NCI-H524 (cell line): ENCODE measurements at regions not wholly inside any gene's neighbourhood (a gene's known extent, or its start where the extent isn't known, plus 50 kb on each side); places are given as distances from the start of the nearest gene placed in this dataset.
"Not testable (repeated sequence)": the region's sequence is repeated elsewhere in the genome, so short reads cannot be mapped to it uniquely, and the experiment has no call there.

Experiments used
- DNase-seq, 2 experiments: peaks; one replicate each; lab custom pipeline; 2025; lab: John Stamatoyannopoulos, UW

DNA sequence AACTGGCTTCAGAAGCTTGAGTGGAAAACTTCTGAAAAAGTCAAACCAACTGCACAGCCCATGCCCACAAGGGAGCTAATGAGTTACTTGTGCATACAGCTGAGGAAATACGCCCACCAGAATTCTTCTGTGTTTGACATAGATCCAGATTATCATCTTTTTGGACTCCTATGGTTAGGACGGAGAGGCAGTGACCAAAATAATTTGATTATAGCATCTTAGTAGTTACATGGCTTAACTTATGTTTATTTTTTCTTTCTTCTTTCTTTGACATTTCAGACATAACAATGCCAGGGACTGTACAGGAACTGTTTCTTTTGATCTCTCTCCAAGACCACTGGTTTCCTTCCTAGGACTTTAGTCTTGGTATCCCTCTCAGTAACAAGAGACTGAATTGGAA lies 246.1 kb upstream of the RASGRP1 start:
- no peak for DNase-seq

DNA sequence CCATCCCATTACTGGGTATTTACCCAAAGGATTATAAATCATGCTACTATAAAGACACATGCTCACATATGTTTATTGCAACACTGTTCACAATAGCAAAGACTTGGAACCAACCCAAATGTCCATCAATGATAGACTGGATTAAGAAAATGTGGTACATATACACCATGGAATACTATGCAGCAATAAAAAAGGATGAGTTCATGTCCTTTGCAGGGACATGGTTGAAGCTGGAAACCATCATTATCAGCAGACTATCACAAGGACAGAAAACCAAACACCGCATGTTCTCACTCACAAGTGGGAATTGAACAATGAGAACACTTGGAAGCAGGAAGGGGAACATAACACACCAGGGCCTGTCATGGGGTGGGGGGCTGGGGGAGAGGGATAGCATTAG lies 249.6 kb upstream of the RASGRP1 start:
- not testable (repeated sequence) for DNase-seq

DNA sequence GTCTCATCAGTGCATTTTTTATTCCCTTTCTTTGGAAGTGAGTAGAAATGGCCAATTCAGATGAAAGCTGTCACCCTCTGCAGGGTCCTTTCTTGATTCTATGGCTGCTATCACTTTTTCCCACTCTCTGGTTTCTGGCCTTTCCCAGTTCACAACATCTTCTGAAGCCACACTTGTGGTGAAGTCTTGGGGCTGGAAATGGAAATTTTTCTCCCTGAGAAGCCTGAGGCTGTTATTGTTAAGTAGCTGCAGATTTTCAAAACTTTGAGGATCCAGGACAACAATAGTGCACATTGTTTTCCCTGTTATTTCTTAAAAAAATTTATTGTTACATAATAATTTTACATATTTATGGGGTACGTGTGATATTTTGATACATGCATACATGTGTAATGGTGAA lies 250.3 kb upstream of the RASGRP1 start:
- no peak for DNase-seq

DNA sequence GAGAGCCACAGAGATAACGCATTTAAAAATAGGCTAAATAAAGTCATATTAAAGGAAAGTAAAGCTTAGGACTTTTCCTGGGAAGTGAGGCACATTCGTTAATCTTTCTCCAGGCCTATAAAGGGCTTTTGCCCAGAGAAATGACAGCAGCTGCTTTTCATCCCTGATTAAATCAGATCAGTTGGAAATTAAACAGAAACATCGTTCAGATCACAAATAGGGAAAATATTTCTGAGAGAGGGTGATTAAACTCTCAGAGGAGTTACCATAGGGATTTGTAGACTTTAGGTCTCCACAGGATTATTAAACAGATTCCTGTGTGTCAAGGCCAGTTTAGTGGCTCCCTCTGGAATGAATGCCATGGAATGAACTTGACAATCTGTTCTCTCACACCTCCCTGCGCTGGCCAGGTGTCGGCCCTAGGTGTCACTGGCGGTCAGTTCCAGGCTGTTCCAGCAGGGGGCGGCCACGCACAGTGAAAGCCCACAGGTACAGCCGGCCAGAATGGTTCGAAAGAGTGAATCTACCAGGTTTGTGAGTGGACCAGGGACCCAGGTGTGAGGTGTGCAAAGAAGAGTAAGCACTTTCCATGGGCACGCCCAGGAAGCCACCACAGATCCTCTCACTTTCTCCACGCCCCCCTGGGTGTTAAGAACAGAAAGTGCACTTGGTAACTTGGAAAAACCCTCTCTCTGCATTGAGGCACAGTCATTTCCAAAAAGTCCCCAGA lies 253.0 kb upstream of the RASGRP1 start:
- DNase-seq = peak; percentile 82 to 93

DNA sequence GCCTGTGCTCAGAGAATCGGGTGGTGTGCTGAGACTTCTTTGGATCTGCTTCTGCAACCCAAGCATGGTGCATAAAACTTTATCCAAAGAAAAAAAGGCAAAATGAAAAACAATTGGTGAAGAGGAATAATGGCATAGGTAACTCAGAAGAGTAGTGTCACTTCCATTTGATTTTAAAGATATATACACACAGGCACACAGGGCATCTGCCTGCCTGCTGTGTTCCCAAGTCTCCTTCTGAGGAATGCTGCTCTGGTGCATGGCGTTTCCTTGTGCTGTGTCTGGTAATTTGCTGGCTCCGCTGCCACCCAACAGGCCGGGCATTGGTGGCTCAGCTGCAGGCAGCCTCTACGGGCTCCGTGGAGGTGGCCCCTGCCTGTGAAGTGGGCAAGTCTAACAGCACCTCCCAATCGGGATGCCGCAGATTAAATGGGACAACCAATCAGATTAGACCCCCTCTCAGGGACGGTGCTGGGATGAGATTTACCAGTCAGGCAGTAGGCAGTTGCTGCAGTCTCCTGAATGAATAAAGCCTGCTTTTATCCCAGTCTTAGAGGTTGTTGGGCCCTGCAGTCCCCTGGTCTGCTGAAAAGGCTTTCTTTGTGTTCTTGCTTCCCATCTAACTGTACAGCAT lies 253.7 kb upstream of the RASGRP1 start:
- no peak for DNase-seq

DNA sequence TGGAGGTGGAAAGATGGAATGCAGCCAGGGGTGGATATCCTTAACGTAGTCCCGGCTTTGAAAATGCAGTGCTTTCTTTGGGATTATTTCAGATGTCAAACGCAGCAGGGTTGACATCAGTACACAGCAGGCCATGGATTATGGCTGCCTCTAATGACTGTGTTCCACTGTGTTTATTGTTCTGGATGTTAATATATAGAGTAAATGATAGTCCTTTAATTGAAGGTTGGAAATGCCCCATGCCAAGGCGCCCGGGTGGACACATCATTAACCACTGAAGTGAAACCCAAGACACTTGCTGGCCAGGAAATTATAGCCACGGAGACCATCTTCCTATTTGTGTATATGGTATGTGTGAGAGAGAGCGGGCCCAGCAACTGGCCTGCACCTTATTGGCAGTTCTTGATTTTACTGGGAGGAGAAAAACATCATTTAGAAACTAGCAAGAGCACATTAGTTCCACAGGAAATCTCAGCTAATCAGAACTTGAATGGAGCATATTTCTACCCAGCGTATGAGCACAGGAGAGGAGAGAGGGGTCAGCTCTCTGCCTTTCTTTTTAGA lies 254.9 kb upstream of the RASGRP1 start:
- no peak for DNase-seq

DNA sequence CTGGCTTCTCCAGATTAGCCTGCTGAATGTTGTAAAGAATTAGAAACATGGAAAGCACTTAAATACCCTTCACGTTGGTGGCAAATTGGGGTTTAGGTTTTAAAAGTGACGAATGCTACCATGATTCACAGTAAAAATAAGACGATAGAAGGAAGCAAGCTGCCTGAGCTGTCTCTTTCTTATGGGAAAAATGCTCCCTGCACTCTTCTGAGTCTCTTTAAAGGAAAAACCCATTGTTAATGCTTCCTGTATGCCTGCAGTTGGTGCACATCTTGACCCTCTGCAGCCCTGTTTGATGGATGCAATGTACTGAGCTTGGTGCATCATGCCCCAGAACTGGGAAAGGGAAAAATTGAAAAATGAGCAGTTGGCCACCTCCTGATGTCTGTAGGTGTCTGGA lies 258.6 kb upstream of the RASGRP1 start:
- no peak for DNase-seq

DNA sequence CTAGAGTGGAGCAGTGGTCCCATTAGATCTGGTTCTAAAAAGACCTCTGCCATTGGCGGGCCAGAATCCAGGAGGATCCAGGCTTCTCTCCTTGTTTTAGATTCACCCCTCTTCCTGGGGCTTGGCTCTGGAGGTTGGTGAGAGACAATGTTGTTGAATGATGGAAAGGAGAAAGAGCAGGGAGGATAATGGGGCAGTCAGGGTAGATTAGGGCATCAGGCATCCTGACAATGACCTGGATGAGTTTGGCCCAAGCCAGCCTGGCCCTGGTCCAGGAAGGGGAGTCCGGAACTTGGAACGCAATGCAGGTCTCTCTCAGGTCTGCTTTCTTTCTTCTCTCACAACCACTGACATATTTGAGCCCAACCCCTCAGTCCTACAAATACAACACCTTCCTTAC lies 260.1 kb upstream of the RASGRP1 start:
- DNase-seq = no peak

DNA sequence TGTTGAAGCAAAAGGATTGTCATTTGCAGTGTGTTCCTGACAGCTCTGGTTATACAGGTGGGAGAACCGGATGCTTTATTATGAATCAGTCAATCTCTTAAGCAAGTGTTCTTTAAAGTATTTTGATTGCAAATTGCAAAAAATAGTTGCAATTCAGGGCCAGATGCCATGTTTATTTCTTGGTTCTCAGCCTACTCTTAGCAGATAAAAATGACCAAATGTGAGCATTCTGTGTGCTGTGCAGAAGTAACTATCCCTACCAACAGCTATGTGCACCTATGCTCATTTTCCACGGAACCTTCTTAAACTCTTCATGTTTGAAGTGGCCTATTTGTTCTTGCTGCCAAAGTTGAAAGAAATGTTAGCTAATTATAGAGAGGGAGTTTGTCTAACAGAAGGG lies 262.3 kb upstream of the RASGRP1 start:
- no peak for DNase-seq

DNA sequence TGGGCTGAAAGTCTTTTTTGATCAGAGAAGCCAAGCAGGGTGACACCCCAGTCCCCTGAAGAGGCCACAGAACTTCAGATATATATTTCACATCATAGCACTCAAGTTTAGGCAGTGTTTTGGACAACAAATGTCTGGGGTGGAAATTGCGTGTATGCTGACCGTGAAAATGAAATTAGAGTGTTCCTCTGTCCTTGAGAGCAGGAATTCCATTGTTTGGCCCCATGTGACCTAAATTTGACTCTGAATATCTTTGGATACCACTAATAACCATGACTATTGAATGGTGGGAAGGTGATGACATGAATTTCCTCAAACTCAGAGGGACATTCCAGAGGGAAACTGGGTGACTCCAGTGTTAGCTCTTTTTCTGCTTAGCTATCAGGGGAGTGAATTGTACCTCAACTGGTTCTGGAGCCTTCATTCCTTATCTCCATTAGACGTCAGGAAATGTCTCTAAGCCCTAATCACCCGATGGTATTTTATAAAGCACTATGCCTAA lies 263.5 kb upstream of the RASGRP1 start:
- no peak for DNase-seq

DNA sequence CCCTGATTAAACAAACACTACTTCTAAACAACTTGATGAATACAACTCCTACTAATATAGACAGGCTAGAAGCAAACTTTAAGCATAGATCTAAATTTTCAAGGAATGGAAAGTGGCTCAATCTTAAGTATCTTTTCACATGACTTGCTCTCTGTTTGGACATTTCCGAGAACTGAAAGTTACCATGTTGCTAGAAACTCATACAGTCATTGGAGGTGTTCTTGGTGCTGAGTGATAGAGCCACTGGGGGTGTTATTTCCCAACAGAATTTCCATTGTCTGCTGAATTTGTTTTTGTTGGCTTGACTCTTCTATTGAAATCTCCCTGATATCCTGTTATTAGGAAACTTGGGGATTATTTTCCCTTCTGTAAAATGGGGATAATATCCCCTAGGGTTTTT lies 264.5 kb upstream of the RASGRP1 start:
- no peak for DNase-seq

DNA sequence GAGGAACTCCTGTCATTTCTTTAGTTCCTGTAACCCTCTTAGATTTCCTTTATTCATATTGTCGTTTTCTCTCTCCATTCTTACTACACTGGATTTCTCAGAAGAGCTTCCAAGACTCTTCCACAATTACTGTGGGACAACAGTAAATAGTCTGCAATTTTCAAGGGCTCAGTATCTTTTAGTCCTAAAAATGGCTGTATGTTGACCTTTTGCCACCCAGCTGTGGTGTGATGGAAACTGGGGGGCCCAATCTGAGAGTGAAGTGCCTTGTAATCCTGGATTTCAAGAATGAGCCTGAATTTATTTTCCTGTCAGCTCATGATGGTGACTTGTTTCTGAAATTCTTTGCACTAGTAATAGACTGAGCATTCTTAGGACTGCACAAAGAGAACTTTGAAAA lies 277.6 kb upstream of the RASGRP1 start:
- DNase-seq = no peak

DNA sequence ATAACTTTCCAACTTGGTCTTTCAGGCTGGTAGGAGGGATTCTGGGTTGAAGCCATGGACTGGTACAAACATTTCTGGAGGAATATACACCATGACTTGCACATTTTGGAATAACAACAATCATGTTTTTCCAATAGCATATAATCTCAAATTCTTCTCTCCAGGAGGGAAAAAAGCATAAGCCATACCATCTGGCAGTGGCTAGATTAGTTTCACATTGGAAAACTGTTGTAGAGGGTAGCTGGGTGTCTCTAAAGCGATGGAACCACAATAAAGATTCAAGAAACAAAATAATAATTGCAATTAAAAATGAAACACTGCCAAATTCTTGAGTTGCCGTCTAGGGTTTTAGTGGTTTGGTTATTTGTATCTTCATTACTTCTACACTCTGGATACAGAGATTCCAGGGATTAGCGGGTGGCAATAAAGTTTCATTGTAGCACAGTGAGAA lies 278.5 kb upstream of the RASGRP1 start:
- DNase-seq = peak in 1 of 2 experiments; percentile 48

DNA sequence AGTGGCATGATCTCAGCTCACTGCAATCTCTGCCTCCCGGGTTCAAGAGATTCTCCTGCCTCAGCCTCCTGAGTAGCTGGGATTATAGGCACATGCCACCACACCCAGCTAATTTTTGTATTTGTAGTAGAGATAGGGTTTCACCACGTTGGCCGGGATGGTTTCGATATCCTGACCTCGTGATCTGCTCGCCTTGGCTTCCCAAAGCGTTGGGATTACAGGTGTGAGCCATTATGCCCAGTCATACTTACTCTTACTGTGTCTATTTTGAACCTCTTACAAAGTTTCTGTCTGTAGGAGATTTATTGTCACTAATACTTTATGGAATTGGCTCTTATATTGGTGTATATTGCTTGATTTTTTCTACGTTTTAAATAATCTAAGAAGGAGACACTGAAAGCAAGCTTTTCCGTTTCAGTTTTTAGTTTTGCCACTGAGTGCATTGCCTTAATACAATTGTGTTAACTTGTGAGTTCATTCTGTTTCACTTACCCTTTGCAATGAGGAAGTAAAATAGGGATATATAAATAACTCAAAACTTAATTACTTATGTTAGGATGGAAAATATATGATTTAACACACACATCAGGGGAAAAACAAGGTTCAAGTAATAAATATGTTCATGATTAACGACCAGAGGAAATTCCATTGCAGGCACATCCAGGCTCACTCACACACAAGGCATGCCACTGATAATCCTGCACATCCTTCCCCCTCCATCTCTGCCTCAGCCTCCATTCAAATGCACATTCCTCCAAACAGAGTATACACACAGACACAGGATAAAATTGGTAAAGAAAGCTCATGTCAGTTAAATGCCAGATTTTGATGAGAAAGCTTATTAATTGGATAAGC lies 279.3 kb upstream of the RASGRP1 start:
- DNase-seq = no peak

DNA sequence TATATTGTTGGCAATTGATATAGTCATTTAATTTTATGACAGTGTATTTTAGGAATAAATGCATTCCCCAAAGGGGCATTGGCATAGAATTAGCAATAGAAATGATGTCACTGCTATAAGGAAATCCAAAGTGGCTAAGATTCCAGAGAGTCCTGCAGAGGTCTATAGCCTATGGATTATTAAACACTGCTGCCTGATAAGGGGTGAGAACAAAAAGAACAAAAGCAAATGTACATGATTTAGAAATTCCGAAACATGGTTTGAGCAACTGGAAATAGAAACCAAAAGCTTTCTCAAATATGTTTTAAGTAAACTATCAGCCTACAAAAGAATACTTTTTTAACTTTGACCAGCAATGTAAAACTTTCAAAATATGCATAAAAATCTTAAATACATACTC lies 280.1 kb upstream of the RASGRP1 start:
- DNase-seq = no peak

DNA sequence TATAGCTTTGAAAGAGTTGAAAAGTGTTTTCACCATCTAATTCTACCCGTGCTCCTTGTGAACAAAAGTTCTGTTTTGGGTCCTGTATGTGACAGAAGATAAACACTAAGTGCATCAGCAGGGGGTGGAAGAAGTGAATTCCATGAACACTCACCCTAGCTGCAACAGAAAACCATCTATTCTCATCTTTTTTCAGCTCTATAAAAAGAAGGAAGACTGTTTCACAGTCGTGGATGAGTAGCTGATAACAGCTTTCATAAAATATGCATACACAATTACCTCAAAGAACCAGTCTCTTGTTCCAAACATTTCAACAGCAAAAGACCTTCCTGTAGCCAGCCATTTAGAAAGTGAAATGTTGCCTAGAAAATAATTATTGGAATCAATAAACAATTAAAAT lies 281.7 kb upstream of the RASGRP1 start:
- DNase-seq = no peak

DNA sequence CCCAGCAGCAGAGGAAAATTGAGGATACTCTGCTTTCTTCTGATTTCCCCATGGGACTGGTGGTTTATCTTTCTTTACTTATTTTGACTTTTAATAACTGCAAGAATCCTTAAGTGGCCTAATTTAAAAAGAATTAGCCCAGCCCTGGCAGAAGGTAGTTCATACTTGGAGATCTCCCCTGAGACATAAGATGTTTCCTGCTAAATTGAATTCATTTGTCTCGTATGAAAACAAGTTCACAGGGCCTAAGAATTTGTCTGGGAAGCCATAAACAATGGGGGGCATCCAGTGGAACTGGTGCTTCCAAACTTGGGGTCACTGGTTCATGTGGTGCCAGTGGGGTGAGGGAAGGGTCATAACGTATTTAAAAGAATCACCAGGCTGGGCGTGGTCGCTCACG lies 283.1 kb upstream of the RASGRP1 start:
- peak in 1 of 2 experiments; percentile 58 for DNase-seq

DNA sequence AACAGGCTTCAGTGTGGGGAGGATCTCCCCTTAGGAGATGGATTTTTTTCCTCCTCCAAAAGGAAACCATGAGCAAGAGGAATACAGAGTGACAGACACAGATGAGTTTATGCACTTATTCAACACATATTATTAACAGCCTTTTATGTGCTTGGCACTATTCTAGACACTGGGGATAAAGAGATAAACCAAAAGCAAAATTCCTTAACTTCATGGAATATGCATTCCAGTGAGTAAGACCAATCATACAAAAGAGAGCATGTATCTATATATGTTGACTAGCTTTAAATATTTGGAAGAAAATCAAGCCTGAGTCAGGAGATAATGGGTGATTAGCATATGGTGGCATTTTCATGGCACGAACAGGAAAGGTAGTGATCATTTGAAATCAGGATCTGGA lies 284.4 kb upstream of the RASGRP1 start:
- no peak for DNase-seq

DNA sequence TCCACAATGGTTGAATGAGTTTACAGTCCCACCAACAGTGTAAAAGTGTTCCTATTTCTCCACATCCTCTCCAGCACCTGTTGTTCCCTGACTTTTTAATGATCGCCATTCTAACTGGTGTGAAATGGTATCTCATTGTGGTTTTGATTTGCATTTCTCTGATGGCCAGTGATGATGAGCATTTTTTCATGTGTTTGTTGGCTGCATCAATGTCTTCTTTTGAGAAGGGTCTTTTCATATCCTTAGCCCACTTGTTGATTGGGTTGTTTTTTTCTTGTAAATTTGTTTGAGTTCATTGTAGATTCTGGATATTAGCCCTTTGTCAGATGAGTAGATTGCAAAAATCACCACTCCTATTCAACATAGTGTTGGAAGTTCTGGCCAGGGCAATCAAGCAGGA lies 287.6 kb upstream of the RASGRP1 start:
- DNase-seq = not testable (repeated sequence)

DNA sequence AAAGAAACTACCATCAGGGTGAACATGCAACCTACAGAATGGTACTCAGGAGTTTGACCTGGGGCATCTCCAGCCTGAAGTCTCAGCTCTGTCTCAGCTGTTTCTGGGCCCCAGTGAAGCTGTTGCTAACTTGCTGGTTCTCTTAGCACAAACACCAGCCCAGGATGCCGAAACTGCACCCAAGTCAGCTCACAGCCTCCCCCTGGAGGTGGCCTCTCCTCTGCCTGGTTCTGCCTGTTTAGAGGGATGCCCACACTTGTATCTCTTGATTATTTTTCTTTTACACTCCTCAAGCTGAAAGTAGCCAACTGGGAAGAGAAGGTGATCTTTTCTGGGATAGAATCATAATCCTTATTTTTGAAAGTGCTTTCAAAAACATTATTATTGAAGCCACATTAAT lies 289.0 kb upstream of the RASGRP1 start:
- DNase-seq = no peak

DNA sequence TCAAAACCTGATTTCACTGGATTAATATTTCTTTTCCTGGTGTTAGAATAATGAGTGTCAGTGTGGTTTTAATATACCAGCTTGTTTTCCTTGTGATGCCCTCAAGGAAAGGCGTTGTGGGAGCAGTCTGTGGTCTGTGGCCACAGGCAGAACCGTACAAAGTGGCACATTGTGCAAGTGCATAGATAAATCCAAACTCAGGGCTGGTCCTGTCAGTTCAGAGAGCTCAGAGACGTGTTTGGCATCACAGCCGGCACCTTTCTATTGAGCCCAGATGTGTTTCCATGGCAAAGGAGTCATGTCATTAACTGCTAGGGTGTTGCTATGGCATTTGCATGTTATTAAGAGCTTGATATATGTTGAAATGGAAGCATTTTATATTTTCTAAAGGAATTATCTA lies 289.9 kb upstream of the RASGRP1 start:
- DNase-seq = no peak

DNA sequence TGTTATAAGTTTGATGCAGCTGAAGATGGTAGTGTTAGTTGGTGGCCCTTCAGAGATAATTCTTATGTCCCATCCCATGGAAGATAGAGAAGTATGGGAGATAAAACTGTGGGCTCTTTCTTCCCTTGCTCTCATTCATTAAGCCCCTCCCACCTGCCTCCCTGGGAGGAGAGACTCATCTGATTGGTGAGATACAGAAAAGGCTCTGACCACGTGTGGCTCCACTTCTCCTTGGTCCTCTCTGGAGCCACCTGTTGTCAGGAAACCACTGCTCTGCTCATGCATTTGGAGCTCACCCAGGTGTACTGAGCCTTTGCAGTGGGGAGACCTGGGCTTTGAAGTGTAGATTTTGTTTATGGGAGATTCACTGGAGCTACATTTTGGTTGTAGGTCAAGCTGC lies 293.2 kb upstream of the RASGRP1 start:
- no peak for DNase-seq
